WTC11 (cell line): ENCODE measurements at regions not wholly inside any gene's neighbourhood (a gene's known extent, or its start where the extent isn't known, plus 50 kb on each side); places are given as distances from the start of the nearest gene placed in this dataset.

Experiments
- ATAC-seq: fragments of 200-7000 bp; cut with Tn5 transposase; 2 replicates; pipeline ENCODE4 v1.10.0; 2021; ENCODE audit warnings: mild to moderate bottlenecking, moderate library complexity
- CTCF ChIA-PET: fragments of 300-600 bp; sonication (Branson Sonifier 250); formaldehyde crosslinking; loops from one replicate; lab custom pipeline; 2021; ENCODE audit warnings: antibody characterized with exemption; lab: Charles Lee
- POLR2A ChIA-PET: fragments of 350-600 bp; sonication (Branson Sonifier 250); formaldehyde crosslinking; loops from one replicate; lab custom pipeline; 2021; ENCODE audit warnings: antibody characterized with exemption; lab: Charles Lee
- DNase-seq: peaks from one replicate; pipeline ENCODE4 v3.0.0; 2021; ENCODE audit warnings: low spot score
- H3K27ac Mint-ChIP-seq: 2 replicates; pipeline ENCODE4 v1.8.0; 2021; ENCODE audit warnings: mixed read lengths
- H3K27me3 Mint-ChIP-seq: 2 replicates; pipeline ENCODE4 v1.8.0; 2021; ENCODE audit warnings: low read depth, mild to moderate bottlenecking, moderate library complexity, mixed read lengths
- H3K36me3 Mint-ChIP-seq: 2 replicates; pipeline ENCODE4 v1.8.0; 2021; ENCODE audit warnings: mixed read lengths
- H3K4me1 Mint-ChIP-seq: 2 replicates; pipeline ENCODE4 v1.8.0; 2022; ENCODE audit warnings: mixed read lengths
- H3K4me3 Mint-ChIP-seq: 2 replicates; pipeline ENCODE4 v1.8.0; 2021; ENCODE audit warnings: mild to moderate bottlenecking, moderate library complexity, mixed read lengths
- H3K9me3 Mint-ChIP-seq: 2 replicates; pipeline ENCODE4 v1.8.0; 2021; ENCODE audit warnings: mixed read lengths
- ARID4B ChIP-seq: sonication (generic); formaldehyde crosslinking; IDR thresholded peaks from 2 replicates; pipeline ENCODE4 v1.8.0; 2023; ENCODE audit warnings: missing genetic modification reagents, mild to moderate bottlenecking, borderline replicate concordance
- ATF6 ChIP-seq: sonication (generic); formaldehyde crosslinking; IDR thresholded peaks from 2 replicates; pipeline ENCODE4 v1.8.1; 2023; ENCODE audit warnings: mild to moderate bottlenecking, missing genetic modification reagents
- CBFB ChIP-seq: sonication (generic); formaldehyde crosslinking; IDR thresholded peaks from 2 replicates; pipeline ENCODE4 v1.8.1; 2022; ENCODE audit warnings: mild to moderate bottlenecking, low read depth, missing genetic modification reagents
- CDX4 ChIP-seq: fragments of 250-450 bp; sonication (Bioruptor Pico); IDR thresholded peaks from 2 replicates; pipeline ENCODE4 v1.9.0; 2021; ENCODE audit warnings: moderate library complexity, mild to moderate bottlenecking, inconsistent platforms, borderline replicate concordance
- FOXK1 ChIP-seq: sonication (generic); formaldehyde crosslinking; IDR thresholded peaks from 2 replicates; pipeline ENCODE4 v1.8.0; 2022; ENCODE audit warnings: mild to moderate bottlenecking, moderate library complexity, missing genetic modification reagents
- JAZF1 ChIP-seq: fragments of 250-450 bp; sonication (Bioruptor Pico); IDR thresholded peaks from 2 replicates; pipeline ENCODE4 v1.9.0; 2021; ENCODE audit warnings: moderate library complexity, mild to moderate bottlenecking, inconsistent platforms
- MXD4 ChIP-seq: fragments of 250-450 bp; sonication (Bioruptor Pico); IDR thresholded peaks from 2 replicates; pipeline ENCODE4 v1.8.0; 2021; ENCODE audit warnings: mild to moderate bottlenecking, moderate library complexity, borderline replicate concordance
- MYBL2 ChIP-seq: sonication (generic); formaldehyde crosslinking; IDR thresholded peaks from 2 replicates; pipeline ENCODE4 v1.8.1; 2023; ENCODE audit warnings: mild to moderate bottlenecking, moderate library complexity, missing genetic modification reagents
- NFYB ChIP-seq: sonication (generic); formaldehyde crosslinking; conservative IDR thresholded peaks from 2 replicates; pipeline ENCODE4 v1.8.0; 2022; ENCODE audit warnings: low read depth, missing genetic modification reagents
- OVOL2 ChIP-seq: fragments of 250-450 bp; sonication (Bioruptor Pico); IDR thresholded peaks from 2 replicates; pipeline ENCODE4 v1.9.0; 2021; ENCODE audit warnings: mild to moderate bottlenecking, borderline replicate concordance
- PREB ChIP-seq: sonication (generic); formaldehyde crosslinking; IDR thresholded peaks from 2 replicates; pipeline ENCODE4 v1.8.1; 2022; ENCODE audit warnings: mild to moderate bottlenecking, missing genetic modification reagents, moderate library complexity, borderline replicate concordance
- PRRX2 ChIP-seq: fragments of 250-450 bp; sonication (Bioruptor Pico); IDR thresholded peaks from 2 replicates; pipeline ENCODE4 v1.8.0; 2021; ENCODE audit warnings: mild to moderate bottlenecking
- SOX15 ChIP-seq: fragments of 250-450 bp; sonication (Bioruptor Pico); IDR thresholded peaks from 2 replicates; pipeline ENCODE4 v1.9.0; 2021; ENCODE audit warnings: mild to moderate bottlenecking
- TEAD4 ChIP-seq: sonication (generic); formaldehyde crosslinking; IDR thresholded peaks from 2 replicates; pipeline ENCODE4 v1.8.0; 2022; ENCODE audit warnings: mild to moderate bottlenecking, missing genetic modification reagents
- USF2 ChIP-seq: sonication (generic); formaldehyde crosslinking; IDR thresholded peaks from 2 replicates; pipeline ENCODE4 v1.8.1; 2023; ENCODE audit warnings: mild to moderate bottlenecking, missing genetic modification reagents, moderate library complexity
- ZNF121 ChIP-seq: sonication (generic); formaldehyde crosslinking; IDR thresholded peaks from 2 replicates; pipeline ENCODE4 v1.8.0; 2023; ENCODE audit warnings: missing genetic modification reagents
- ZNF263 ChIP-seq: sonication (generic); formaldehyde crosslinking; IDR thresholded peaks from 2 replicates; pipeline ENCODE4 v1.8.1; 2022; ENCODE audit warnings: low read depth, mild to moderate bottlenecking, moderate library complexity, missing genetic modification reagents
- ZNF416 ChIP-seq: fragments of 250-450 bp; sonication (Bioruptor Pico); IDR thresholded peaks from 2 replicates; pipeline ENCODE4 v1.9.0; 2021; ENCODE audit warnings: mild to moderate bottlenecking, inconsistent platforms
- ZNF425 ChIP-seq: fragments of 250-450 bp; sonication (Bioruptor Pico); conservative IDR thresholded peaks from 2 replicates; pipeline ENCODE4 v1.9.0; 2021; ENCODE audit warnings: mild to moderate bottlenecking

GRCh38 chr10:42982891-42983506 is 93.9 kb upstream of the RET start:
- POLR2A ChIA-PET: no interaction called here
- Mint-ChIP-seq H3K27me3 (no peaks in the 10 kb centered on the region), H3K9me3 (peaks cover 9% of the 10 kb centered on the region; the same call in 1 of the 2 replicates), H3K36me3 (no peaks in the 10 kb centered on the region), H3K4me1 (peaks cover 8% of the 10 kb centered on the region), H3K4me3 (no peak overlapping the region), H3K27ac (no peak overlapping the region)
- no peak for TF ChIP-seq TEAD4 (CRISPR knock-in tag)
- no peak for TF ChIP-seq ZNF263
- TF ChIP-seq OVOL2 (CRISPR knock-in tag): no peak
- TF ChIP-seq PRRX2 (CRISPR knock-in tag): no peak
- no peak for TF ChIP-seq ZNF416 (CRISPR knock-in tag)
- no peak for TF ChIP-seq SOX15 (CRISPR knock-in tag)
- no peak for TF ChIP-seq PREB
- no peak for TF ChIP-seq NFYB (CRISPR knock-in tag)
- no peak for TF ChIP-seq ARID4B
- no peak for TF ChIP-seq ZNF121
- TF ChIP-seq CBFB: no peak
- TF ChIP-seq ZNF425 (CRISPR knock-in tag): no peak
- no peak for TF ChIP-seq FOXK1
- no peak for TF ChIP-seq MYBL2 (CRISPR knock-in tag)
- TF ChIP-seq MXD4: no peak
- no peak for TF ChIP-seq CDX4 (CRISPR knock-in tag)
- TF ChIP-seq ATF6 (CRISPR knock-in tag): no peak
- TF ChIP-seq USF2 (CRISPR knock-in tag): no peak
- TF ChIP-seq JAZF1 (CRISPR knock-in tag): no peak
- DNase-seq (no peak), ATAC-seq (no peak)
- CTCF ChIA-PET: interaction anchor here (0.7 kb wide), 1 partner anchor 73 kb away, joined by 3 read pairs; no protein-coding TSS in a partner anchor
